A549 (cell line): ENCODE measurements at regions not wholly inside any gene's neighbourhood (a gene's known extent, or its start where the extent isn't known, plus 50 kb on each side); places are given as distances from the start of the nearest gene placed in this dataset.

Experiments used
- BHLHE40 ChIP-seq: IDR thresholded peaks from 2 replicates; pipeline ENCODE4 v1.6.1; 2012; ENCODE audit warnings: low read depth, low read length, inconsistent platforms
- CHD4 ChIP-seq: fragments of 200-600 bp; sonication (generic); IDR thresholded peaks from 2 replicates; pipeline ENCODE4 v1.6.1; 2016; ENCODE audit warnings: antibody characterized with exemption, mild to moderate bottlenecking, borderline replicate concordance
- CTCF ChIP-seq: fragments of >200 bp; sonication (Bioruptor Twin); formaldehyde crosslinking; IDR thresholded peaks from 3 replicates; pipeline ENCODE4 v1.5.1; 2016
- EP300 ChIP-seq, 2 experiments: fragments of >200 bp; sonication (Bioruptor Twin); formaldehyde crosslinking; IDR thresholded peaks; 2 replicates in 1 of 2; 3 replicates in 1 of 2; pipeline ENCODE4 v1.6.1; 2016 to 2017
- ESRRA ChIP-seq: fragments of 150-350 bp; IDR thresholded peaks from 2 replicates; pipeline ENCODE4 v1.6.1; 2014; ENCODE audit warnings: mild to moderate bottlenecking, low read length, borderline replicate concordance
- NPAS2 ChIP-seq: fragments of 250-450 bp; sonication (Bioruptor Pico); IDR thresholded peaks from 2 replicates; pipeline ENCODE4 v1.8.0; 2022; ENCODE audit warnings: mild to moderate bottlenecking, moderate library complexity, borderline replicate concordance
- POLR2A ChIP-seq: IDR thresholded peaks from 2 replicates; pipeline ENCODE4 v1.6.1; 2012; ENCODE audit warnings: mild to moderate bottlenecking, low read length
- RAD21 ChIP-seq, 2 experiments: fragments of >200 bp in 1 of 2; sonication (Bioruptor Twin) in 1 of 2; formaldehyde crosslinking in 1 of 2; IDR thresholded peaks in 1 of 2; conservative IDR thresholded peaks in 1 of 2; 2 replicates in 1 of 2; 3 replicates in 1 of 2; pipeline ENCODE4 v1.6.1; 2012 to 2018; ENCODE audit warnings: inconsistent platforms in 1 of 2
- ZFP36 ChIP-seq: fragments of 450-650 bp; IDR thresholded peaks from 2 replicates; pipeline ENCODE4 v1.6.1; 2014; ENCODE audit warnings: borderline replicate concordance; ENCODE audit not compliant: partially characterized antibody

GRCh38 chr4:14400307-14400706, 602.0 kb upstream of the CPEB2 start:
- TF ChIP-seq EP300 (IDR thresholded peaks at IDR 0.05) (no peak), RAD21 (conservative IDR thresholded peaks at IDR 0.05 in 1 of 2, IDR thresholded peaks at IDR 0.05 in 1 of 2) (no peak), POLR2A (no peak), ESRRA (no peak), CTCF (no peak), ZFP36 (no peak), BHLHE40 (no peak), NPAS2 (CRISPR knock-in tag) (no peak), CHD4 (no peak)
